Upper lobe of left lung (tissue), 4 donors: ENCODE measurements at regions not wholly inside any gene's neighbourhood (a gene's known extent, or its start where the extent isn't known, plus 50 kb on each side); places are given as distances from the start of the nearest gene placed in this dataset.

ENCODE experiments used
- CTCF ChIP-seq, 6 experiments: fragments of 450-650 bp in 4 of 6; fragments of 200-600 bp in 2 of 6; sonication (generic) in 2 of 6; IDR thresholded peaks; one replicate each; pipeline ENCODE4 v1.5.1; 2016 to 2019; ENCODE audit warnings: antibody characterized with exemption in 6 of 6
- EP300 ChIP-seq, 4 donors: sonication (generic); formaldehyde crosslinking; IDR thresholded peaks; one replicate each; pipeline ENCODE4 v1.5.1; 2017; ENCODE audit warnings: antibody characterized with exemption in 4 of 4, control low read depth in 2 of 4
- POLR2A ChIP-seq, 4 donors: fragments of 450-650 bp; IDR thresholded peaks; one replicate each; pipeline ENCODE4 v1.5.1; 2016 to 2017; ENCODE audit warnings: antibody characterized with exemption in 4 of 4, mild to moderate bottlenecking in 2 of 4

GRCh38 chr1:81708250-81708649 is 92.5 kb upstream of the ADGRL2 start:
- TF ChIP-seq POLR2A (IDR thresholded peaks at IDR 0.05) (no peak), EP300 (IDR thresholded peaks at IDR 0.05) (no peak), CTCF (IDR thresholded peaks at IDR 0.05) (no peak)
